ENCODE measurements at regions not wholly inside any gene's neighbourhood (a gene's known extent, or its start where the extent isn't known, plus 50 kb on each side); places are given as distances from the start of the nearest gene placed in this dataset.

DNA sequence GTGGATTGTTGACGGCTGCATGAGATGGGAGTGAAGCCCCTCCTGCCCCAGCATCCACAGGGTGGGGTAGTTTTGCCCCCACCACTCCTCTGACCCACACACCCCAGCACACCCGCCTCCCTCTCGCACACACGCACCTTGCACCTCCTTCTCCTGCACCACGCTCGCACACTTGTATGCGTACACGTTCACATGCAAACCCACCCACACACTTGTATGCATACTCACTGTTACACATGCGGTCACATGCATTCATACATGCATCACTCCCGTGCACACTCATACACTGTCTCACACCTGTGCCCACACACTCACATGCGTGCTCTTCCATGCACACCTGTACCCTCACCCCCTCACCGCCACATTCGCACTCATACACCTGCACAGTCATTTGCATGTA is 70.5 kb upstream of the CIBAR2 start:
- TF ChIP-seq POLR2A (IDR thresholded peaks at IDR 0.05) (no peak), POLR2AphosphoS5 (IDR thresholded peaks at IDR 0.05) (no peak), EP300 (IDR thresholded peaks at IDR 0.05; ENCODE audit: low read depth) (no peak)
- TF ChIP-seq, protein P1, sequence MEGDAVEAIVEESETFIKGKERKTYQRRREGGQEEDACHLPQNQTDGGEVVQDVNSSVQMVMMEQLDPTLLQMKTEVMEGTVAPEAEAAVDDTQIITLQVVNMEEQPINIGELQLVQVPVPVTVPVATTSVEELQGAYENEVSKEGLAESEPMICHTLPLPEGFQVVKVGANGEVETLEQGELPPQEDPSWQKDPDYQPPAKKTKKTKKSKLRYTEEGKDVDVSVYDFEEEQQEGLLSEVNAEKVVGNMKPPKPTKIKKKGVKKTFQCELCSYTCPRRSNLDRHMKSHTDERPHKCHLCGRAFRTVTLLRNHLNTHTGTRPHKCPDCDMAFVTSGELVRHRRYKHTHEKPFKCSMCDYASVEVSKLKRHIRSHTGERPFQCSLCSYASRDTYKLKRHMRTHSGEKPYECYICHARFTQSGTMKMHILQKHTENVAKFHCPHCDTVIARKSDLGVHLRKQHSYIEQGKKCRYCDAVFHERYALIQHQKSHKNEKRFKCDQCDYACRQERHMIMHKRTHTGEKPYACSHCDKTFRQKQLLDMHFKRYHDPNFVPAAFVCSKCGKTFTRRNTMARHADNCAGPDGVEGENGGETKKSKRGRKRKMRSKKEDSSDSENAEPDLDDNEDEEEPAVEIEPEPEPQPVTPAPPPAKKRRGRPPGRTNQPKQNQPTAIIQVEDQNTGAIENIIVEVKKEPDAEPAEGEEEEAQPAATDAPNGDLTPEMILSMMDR (IDR thresholded peaks at IDR 0.05): no peak
